Endothelial cell of umbilical vein (primary cell): ENCODE measurements at regions not wholly inside any gene's neighbourhood (a gene's known extent, or its start where the extent isn't known, plus 50 kb on each side); places are given as distances from the start of the nearest gene placed in this dataset.
"Not testable (repeated sequence)": the region's sequence is repeated elsewhere in the genome, so short reads cannot be mapped to it uniquely, and the experiment has no call there.

Source experiments
- BruUV-seq: library from RNA; stranded (reverse); fragments of 400-500 nt; replicated peaks from 2 replicates; lab custom pipeline; 2021; lab: Mats Ljungman, UMichigan
- CTCF ChIA-PET: fragments of 300-600, 350-600 bp; sonication (Branson Sonifier 250); formaldehyde crosslinking; loops from one replicate; lab custom pipeline; 2021; ENCODE audit warnings: antibody characterized with exemption, inconsistent platforms; lab: Charles Lee
- POLR2A ChIA-PET: fragments of 300-600, 350-600 bp; sonication (Branson Sonifier 250); formaldehyde crosslinking; loops from one replicate; lab custom pipeline; 2021; ENCODE audit warnings: antibody characterized with exemption, inconsistent platforms; lab: Charles Lee
- DNase-seq: peaks from one replicate; pipeline ENCODE4 v3.0.0-alpha.2; 2011; ENCODE audit warnings: low read depth, low spot score
- FAIRE-seq: peaks from 2 replicates; lab custom pipeline; 2011; peaks lifted over from hg19 to GRCh38; lab: Jason Lieb, UNC
- H2AFZ ChIP-seq: 2 replicates; pipeline ENCODE4 v1.6.0; 2012; ENCODE audit warnings: low read depth, low read length, control low read depth, inconsistent platforms
- H3K27ac ChIP-seq: 2 replicates; pipeline ENCODE4 v1.5.1; 2011; ENCODE audit warnings: low read depth, mild to moderate bottlenecking, control low read depth, low read length, moderate library complexity; ENCODE audit not compliant: insufficient read depth
- H3K27me3 ChIP-seq, 2 experiments: 2 replicates each; pipeline versions ENCODE4 v1.6.0 to v1.6.1; 2011; ENCODE audit warnings: low read length in 2 of 2, mixed read lengths in 1 of 2; ENCODE audit not compliant: control insufficient read depth in 2 of 2, insufficient read depth in 2 of 2
- H3K36me3 ChIP-seq, 2 experiments: 2 replicates in 1 of 2; 3 replicates in 1 of 2; pipeline ENCODE4 v1.5.1; 2011; ENCODE audit warnings: low read length in 2 of 2, mild to moderate bottlenecking in 1 of 2, moderate library complexity in 1 of 2; ENCODE audit not compliant: control insufficient read depth in 2 of 2, insufficient read depth in 2 of 2; ENCODE audit errors: extremely low read depth in 1 of 2
- H3K4me1 ChIP-seq: 3 replicates; pipeline ENCODE4 v1.5.1; 2011; ENCODE audit warnings: mild to moderate bottlenecking, low read length; ENCODE audit not compliant: control insufficient read depth, insufficient read depth; ENCODE audit errors: extremely low read depth
- H3K4me2 ChIP-seq: 2 replicates; pipeline ENCODE4 v1.6.1; 2011; ENCODE audit warnings: low read length, control low read depth, mixed read lengths; ENCODE audit not compliant: insufficient read depth
- H3K4me3 ChIP-seq, 3 experiments: fragments of 200-600 bp in 1 of 3; sonication (generic), shearing (Covaris generic) in 1 of 3; replicated peaks in 1 of 3; 2 replicates each; pipeline ENCODE4 v1.5.1; 2011 to 2016; ENCODE audit warnings: control low read depth in 3 of 3, low read length in 3 of 3, mild to moderate bottlenecking in 2 of 3, inconsistent platforms in 1 of 3, low read depth in 1 of 3, moderate library complexity in 1 of 3; ENCODE audit not compliant: insufficient read depth in 1 of 3
- H3K79me2 ChIP-seq: 2 replicates; pipeline ENCODE4 v1.6.0; 2012; ENCODE audit warnings: low read length, inconsistent platforms; ENCODE audit not compliant: control insufficient read depth, insufficient read depth
- H3K9ac ChIP-seq: replicated peaks from 2 replicates; pipeline ENCODE3; 2011; ENCODE audit warnings: low read length, control low read depth; ENCODE audit not compliant: insufficient read depth; ENCODE audit errors: extremely low read depth
- H3K9me1 ChIP-seq: replicated peaks from 3 replicates; pipeline ENCODE4 v1.6.0; 2011; ENCODE audit warnings: mild to moderate bottlenecking, low read length; ENCODE audit not compliant: control insufficient read depth, insufficient read depth; ENCODE audit errors: extremely low read depth
- H3K9me3 ChIP-seq: replicated peaks from 2 replicates; pipeline ENCODE4 v1.5.1; 2012; ENCODE audit warnings: low read length, inconsistent platforms; ENCODE audit not compliant: control insufficient read depth, insufficient read depth
- H4K20me1 ChIP-seq: replicated peaks from 2 replicates; pipeline ENCODE3; 2011; ENCODE audit warnings: mild to moderate bottlenecking, low read length; ENCODE audit not compliant: control insufficient read depth, insufficient read depth; ENCODE audit errors: extremely low read depth
- CTCF ChIP-seq, 2 donors: IDR thresholded peaks; 1 replicate in 1 of 2; 2 replicates in 1 of 2; pipeline ENCODE4 v1.5.1; 2011; ENCODE audit warnings: low read length in 2 of 2, mild to moderate bottlenecking in 2 of 2, moderate library complexity in 2 of 2, control low read depth in 1 of 2, inconsistent platforms in 1 of 2, low read depth in 1 of 2; ENCODE audit not compliant: insufficient read depth in 1 of 2; ENCODE audit errors: extremely low read depth in 1 of 2
- EZH2 ChIP-seq: IDR thresholded peaks from 2 replicates; pipeline ENCODE4 v1.6.1; 2012; ENCODE audit warnings: borderline replicate concordance, low read depth, mild to moderate bottlenecking, moderate library complexity, low read length, inconsistent platforms; ENCODE audit not compliant: severe bottlenecking
- FOS ChIP-seq: IDR thresholded peaks from 2 replicates; pipeline ENCODE4 v1.6.1; 2011; ENCODE audit warnings: mild to moderate bottlenecking, low read length, moderate library complexity, borderline replicate concordance; ENCODE audit not compliant: insufficient read depth
- GATA2 ChIP-seq: IDR thresholded peaks from 2 replicates; pipeline ENCODE4 v1.7.0; 2011; ENCODE audit warnings: low read depth, mild to moderate bottlenecking, moderate library complexity, mixed read lengths, low read length; ENCODE audit not compliant: insufficient read length, insufficient read depth
- JUN ChIP-seq: IDR thresholded peaks from 2 replicates; pipeline ENCODE4 v1.6.1; 2011; ENCODE audit warnings: borderline replicate concordance, low read depth; ENCODE audit not compliant: insufficient read length, insufficient read depth
- MAX ChIP-seq: IDR thresholded peaks from 2 replicates; pipeline ENCODE4 v1.6.1; 2011; ENCODE audit not compliant: insufficient read depth, insufficient read length
- MYC ChIP-seq: IDR thresholded peaks from one replicate; pipeline ENCODE4 v1.6.1; 2011; ENCODE audit warnings: mild to moderate bottlenecking, low read depth, low read length
- POLR2A ChIP-seq: IDR thresholded peaks from 2 replicates; pipeline ENCODE4 v1.6.1; 2012; ENCODE audit warnings: low read depth, mild to moderate bottlenecking, control low read depth, low read length
- POLR2AphosphoS5 ChIP-seq: IDR thresholded peaks from 2 replicates; pipeline ENCODE4 v1.6.1; 2012; ENCODE audit warnings: low read depth, mild to moderate bottlenecking, control low read depth, low read length, moderate library complexity; ENCODE audit not compliant: insufficient read depth
- dilution Hi-C: fragments of 300-500 bp; cut with MboI; formaldehyde crosslinking; loops from one replicate; pipeline ENCODE4 v1.15.0; 2019; ENCODE audit warnings: low sequenced_read_pairs; ENCODE audit not compliant: extremely low pct_ligation_motif_present
- intact Hi-C: fragments of 100-400 bp; cut with micrococcal nuclease; formaldehyde crosslinking; loops from one replicate; pipeline ENCODE4 v1.10.0; 2022

DNA sequence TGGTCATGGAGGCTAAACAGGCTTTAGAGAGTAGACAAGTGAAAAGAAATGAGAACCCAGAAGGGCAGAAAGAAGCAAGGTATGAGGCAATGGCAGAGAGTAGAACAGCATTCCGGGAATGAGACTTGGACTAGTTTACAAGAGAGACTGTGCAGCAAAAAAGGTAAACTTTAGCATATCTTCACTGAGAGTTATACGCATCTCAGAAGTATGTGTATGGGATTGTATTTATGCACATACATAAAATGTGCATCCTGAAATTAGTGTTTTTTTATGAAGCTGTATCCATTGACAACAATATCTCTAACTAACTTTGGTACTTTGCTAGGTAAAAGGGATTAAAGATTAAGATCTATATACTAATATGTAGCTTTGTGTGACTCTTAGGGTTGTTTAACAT is 753.6 kb downstream of the BCKDHB start:
- no peaks in the 10 kb centered on the region for H3K4me1 ChIP-seq
- ChIA-PET CTCF (no interaction called here), POLR2A (no interaction called here)
- DNase-seq (no peak), FAIRE-seq (no peak)
- BruUV-seq = no TSS peak
- no peaks in the 10 kb centered on the region for H4K20me1 ChIP-seq
- H3K4me2 ChIP-seq = no peak overlapping the region
- TF ChIP-seq GATA2 (no peak), JUN (no peak), CTCF (IDR thresholded peaks at IDR 0.05; ENCODE audit: extremely low read depth in 1 of 2, insufficient read depth in 1 of 2, low read depth in 1 of 2, low read length in 2 of 2) (no peak), POLR2A (no peak), MAX (no peak), MYC (no peak), FOS (no peak), POLR2AphosphoS5 (no peak), EZH2 (no peak)
- no peak overlapping the region for H3K9ac ChIP-seq
- intact Hi-C loops = no loop called here
- no peaks in the 10 kb centered on the region for H3K9me1 ChIP-seq
- H2AFZ ChIP-seq = no peak overlapping the region
- dilution Hi-C loops = no loop called here
- H3K27me3 ChIP-seq = no peaks in the 10 kb centered on the region
- no peak overlapping the region for H3K27ac ChIP-seq
- no peaks in the 10 kb centered on the region for H3K79me2 ChIP-seq
- H3K4me3 ChIP-seq = no peak overlapping the region
- H3K36me3 ChIP-seq = no peaks in the 10 kb centered on the region
- no peaks in the 10 kb centered on the region for H3K9me3 ChIP-seq

DNA sequence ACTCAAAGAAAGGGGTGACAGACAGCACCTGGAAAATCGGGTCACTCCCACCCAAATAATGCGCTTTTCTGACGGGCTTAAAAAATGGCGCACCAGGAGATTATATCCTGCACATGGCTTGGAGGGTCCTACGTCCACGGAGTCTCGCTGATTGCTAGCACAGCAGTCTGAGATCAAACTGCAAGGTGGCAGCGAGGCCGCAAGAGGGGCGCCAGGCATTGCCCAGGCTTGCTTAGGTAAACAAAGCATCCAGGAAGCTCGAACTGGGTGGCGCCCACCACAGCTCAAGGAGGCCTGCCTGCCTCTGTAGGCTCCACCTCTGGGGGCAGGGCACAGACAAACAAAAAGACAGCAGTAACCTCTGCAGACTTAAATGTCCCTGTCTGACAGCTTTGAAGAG is 741.5 kb downstream of the BCKDHB start:
- H3K9me1 ChIP-seq, DNase-seq, CTCF ChIA-PET, dilution Hi-C loops, H3K9me3 ChIP-seq, H3K4me1 ChIP-seq, H3K4me2 ChIP-seq, FAIRE-seq, H3K27me3 ChIP-seq, POLR2A ChIA-PET, H3K27ac ChIP-seq, intact Hi-C loops, BruUV-seq, H2AFZ ChIP-seq, H3K79me2 ChIP-seq, H4K20me1 ChIP-seq, H3K36me3 ChIP-seq, H3K9ac ChIP-seq, H3K4me3 ChIP-seq: not testable (repeated sequence)
